HG03175 (cell line): ENCODE measurements at regions not wholly inside any gene's neighbourhood (a gene's known extent, or its start where the extent isn't known, plus 50 kb on each side); places are given as distances from the start of the nearest gene placed in this dataset.
"Not testable (repeated sequence)": the region's sequence is repeated elsewhere in the genome, so short reads cannot be mapped to it uniquely, and the experiment has no call there.

Experiments used
- ATAC-seq: cut with Tn5 transposase; IDR thresholded peaks from one replicate; pipeline ENCODE4 v1.9.1; 2021; ENCODE audit warnings: mild to moderate bottlenecking, moderate library complexity; ENCODE audit not compliant: unreplicated experiment

GRCh38 chr5:91841423-91841822, 458.3 kb upstream of the ARRDC3 start:
- no peak for ATAC-seq

DNA sequence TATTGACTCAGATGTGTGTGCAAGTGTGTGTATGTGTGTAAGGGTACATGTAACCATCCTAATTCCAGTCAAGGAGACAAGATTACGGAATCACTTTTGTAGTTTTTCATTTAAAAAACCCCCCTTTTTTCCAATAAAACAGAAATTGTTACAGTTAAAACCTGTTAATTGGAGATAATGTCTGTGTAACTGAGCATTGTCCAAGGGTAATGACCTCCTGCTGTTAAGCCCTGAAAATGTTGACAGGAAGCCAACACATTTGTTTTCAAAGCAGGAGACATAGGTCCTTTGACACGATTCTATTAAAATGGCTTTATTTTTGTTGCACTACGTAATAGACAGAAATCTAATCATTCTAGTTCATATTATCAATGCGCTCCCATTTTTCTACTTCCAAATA, 457.3 kb upstream of the ARRDC3 start:
- no peak for ATAC-seq

DNA sequence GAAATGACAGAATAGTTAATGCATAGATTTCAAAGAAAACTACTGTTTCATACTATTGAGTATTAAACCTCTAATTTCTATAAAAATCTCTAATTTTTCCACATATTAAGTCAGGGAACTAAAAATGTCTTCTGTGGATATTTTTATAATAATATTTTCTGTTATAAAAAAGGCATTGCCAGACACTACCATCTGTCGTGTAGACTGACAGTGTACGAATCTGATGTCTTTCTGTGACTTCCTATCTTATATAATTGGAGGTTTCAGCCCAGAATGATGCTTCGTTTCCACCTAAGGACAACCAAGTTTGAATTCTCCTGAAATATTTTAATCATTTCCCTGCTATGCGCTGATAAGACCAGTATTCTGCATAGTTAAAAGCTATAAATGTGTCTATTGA, 456.6 kb upstream of the ARRDC3 start:
- ATAC-seq, result no peak

DNA sequence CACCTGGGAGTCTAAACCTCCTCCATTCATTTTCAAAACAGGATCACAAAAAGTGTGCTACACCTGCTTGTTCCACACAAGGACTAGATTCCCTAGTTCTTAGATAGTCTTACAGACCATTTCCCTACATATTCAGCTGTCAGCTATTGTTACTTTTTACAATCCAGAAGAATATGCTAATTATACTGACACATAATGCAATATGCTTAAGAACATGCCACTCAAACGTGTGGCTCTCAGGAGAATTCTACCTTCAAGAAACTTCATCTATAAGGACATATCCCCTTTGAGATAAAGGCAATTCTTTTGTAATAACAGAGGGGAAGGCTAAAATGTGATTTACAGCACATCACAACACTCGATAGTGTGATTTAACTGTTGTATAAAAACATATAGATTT, 456.1 kb upstream of the ARRDC3 start:
- ATAC-seq, result no peak

DNA sequence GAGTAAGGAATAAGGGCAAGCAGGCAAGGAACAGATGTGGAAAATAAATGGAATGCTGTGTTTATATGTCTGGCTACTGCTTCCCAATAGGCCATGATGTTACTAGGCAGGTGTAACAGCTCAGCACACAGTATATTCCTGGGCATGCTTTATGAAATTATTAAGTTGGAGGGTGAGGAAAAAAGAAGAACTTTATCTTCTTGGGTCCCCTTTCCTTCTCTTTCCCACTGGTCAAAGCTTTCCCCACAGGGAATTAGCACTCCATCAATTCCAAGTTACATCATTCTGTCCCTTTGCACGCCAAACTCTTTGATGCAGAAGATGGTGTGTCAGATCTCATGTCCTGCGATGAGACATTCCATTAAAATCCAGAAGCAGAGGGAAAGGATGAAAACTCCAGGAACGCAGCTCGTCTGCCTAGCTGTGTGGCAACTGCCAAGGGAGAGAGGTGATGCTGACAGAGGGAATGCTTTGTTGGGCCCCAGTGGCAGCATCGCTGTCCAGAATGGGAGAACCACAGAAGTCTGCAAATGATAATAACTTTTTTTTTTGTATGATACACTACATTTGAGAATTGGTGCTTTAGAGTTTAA, 447.3 kb upstream of the ARRDC3 start:
- ATAC-seq, result no peak

GRCh38 chr5:91825618-91826017, 442.5 kb upstream of the ARRDC3 start:
- ATAC-seq, result no peak

- ATAC-seq, result no peak
Measured at GRCh38 chr5:91824406-91824805, 441.3 kb upstream of the ARRDC3 start.

- ATAC-seq, result no peak
Measured at GRCh38 chr5:91820874-91821273, 437.8 kb upstream of the ARRDC3 start.

DNA sequence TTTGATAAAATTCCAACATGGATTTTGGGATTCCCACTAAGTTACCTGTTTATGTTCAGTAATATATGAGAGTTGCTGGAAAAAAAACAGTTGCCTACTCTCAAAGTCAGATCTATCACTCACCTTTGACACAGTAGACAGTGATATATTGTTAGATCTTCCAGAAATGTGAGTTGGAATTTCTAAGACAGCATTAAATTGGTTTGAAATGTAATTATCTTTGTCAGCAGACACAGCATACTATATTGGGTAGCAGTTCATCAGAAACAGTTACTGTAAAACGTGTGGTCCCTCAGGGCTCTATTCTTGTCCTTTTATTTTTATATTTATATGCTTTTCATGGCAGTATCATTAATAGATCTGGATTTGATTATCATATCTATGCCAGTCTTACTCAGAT, 433.6 kb upstream of the ARRDC3 start:
- ATAC-seq, result no peak

GRCh38 chr5:91797576-91797975, 414.5 kb upstream of the ARRDC3 start:
- ATAC-seq, result no peak

DNA sequence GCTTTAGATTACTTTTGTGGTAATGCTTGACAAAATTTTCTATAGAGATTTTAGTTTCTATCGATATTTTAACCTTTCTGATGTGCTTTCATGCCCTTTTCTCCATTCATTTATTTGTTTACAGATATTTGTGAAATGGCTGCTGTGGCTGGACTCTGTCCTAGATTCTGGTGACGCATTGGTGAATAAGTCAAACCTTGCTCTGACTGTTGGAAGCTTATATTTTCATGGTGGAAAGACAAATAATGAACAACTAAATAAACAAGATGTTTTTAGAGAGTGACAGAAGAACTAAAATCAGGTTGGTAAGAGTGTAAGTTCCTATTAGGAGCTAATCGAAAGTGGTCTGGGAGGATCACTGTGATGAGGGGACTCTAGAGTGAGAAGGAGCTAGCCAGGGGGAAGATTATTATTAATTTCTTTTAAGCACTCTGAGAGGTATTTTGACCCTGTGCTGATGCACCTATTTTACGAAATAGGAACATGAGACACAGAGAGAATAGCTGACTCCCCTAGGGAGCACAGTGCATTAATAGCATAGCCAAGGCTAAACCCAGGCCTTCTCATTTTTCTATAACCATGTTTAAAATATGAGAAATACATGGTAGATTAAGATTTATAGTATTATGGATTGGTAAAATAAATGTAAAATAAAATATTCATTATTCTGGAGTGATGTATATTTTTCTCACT, 411.9 kb upstream of the ARRDC3 start:
- no peak for ATAC-seq

DNA sequence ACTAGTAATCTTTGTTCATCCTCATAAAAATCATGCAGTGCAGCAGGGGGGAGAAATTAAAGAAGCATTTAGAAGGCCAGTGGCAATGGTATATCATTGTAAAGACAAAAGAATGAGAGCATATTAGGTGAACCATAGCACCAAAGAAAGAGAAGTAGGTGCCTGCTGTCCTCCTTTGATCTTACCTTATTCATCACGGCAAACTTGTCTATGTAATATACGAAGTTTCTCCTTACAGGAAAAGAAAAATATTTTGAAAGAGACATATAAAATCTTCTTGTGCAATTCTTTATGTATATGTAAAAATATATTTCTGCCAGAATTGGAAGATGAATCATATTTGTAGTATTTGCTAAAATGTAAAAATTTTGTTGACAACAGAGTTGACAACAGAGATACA, 411.3 kb upstream of the ARRDC3 start:
- no peak for ATAC-seq

DNA sequence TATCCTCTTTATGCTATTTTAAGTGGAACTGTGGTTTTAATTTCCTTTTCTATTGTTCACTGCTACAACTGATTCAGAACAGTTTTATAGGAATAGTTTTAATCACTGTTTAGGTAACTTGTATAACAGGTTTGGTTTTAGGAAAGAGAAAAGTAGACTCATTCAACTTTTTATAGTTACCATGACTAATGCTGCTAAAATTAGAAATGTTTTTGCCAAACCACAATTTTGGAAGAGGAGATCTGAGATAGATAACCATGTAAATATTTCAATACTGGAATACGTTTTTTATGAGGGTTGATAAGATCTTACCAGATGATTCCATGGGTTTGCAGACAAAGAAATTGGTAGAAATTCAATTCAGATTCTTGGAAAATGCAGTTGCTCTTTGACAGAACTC, 404.6 kb upstream of the ARRDC3 start:
- no peak for ATAC-seq

DNA sequence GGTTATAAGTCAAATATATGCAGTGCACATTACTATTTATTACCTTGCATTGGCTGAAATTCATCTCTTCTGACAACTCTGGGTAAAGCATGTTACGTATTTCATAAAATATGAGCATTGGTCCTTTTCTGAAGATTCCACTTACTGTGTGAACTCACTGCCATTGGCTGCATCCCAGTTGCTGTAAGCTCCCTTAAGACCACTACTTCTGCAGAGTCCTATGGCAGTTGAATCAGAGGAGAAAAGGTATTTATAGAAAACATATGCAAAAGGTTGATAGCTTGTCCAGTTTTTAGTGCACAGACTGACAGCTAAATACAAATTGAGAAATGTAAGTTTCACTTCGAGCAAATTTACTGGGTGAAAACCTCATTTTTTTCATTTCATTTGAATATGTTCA, 394.6 kb upstream of the ARRDC3 start:
- no peak for ATAC-seq

GRCh38 chr5:91776249-91776648, 393.1 kb upstream of the ARRDC3 start:
- no peak for ATAC-seq

GRCh38 chr5:91770400-91770799, 387.3 kb upstream of the ARRDC3 start:
- ATAC-seq, result no peak

DNA sequence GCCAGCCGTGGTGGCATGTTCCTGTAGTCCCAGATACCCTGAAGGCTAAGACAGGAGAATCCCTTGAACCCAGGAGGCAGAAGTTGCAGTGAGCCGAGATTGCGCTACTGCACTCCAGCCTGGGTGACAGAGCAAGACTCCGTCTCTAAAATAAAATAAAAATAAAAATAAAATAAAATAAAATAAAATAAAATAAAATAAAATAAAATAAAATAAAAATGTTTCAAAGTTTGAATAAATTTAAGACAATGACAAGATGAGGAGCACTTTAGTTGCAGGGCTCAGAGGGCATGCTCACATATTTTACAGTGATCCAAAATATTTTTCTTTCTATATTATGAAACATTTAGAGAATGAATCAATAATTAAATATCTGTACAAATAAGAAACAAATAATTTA, 374.3 kb upstream of the ARRDC3 start:
- not testable (repeated sequence) for ATAC-seq

GRCh38 chr5:91754990-91755389, 371.9 kb upstream of the ARRDC3 start:
- no peak for ATAC-seq

DNA sequence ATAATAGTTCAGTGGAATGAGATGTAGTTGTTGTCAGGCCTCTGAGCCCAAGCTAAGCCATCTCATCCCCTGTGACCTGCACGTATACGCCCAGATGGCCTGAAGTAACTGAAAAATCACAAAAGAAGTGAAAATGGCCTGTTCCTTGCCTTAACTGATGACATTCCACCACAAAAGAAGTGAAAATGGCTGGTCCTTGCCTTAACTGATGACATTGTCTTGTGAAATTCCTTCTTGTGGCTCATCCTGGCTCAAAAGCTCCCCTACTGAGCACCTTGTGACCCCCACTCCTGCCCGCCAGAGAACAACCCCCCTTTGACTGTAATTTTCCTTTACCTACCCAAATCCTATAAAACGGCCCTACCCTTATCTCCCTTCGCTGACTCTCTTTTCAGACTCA, 361.4 kb upstream of the ARRDC3 start:
- ATAC-seq, result not testable (repeated sequence)

GRCh38 chr5:91742550-91742949, 359.4 kb upstream of the ARRDC3 start:
- no peak for ATAC-seq

DNA sequence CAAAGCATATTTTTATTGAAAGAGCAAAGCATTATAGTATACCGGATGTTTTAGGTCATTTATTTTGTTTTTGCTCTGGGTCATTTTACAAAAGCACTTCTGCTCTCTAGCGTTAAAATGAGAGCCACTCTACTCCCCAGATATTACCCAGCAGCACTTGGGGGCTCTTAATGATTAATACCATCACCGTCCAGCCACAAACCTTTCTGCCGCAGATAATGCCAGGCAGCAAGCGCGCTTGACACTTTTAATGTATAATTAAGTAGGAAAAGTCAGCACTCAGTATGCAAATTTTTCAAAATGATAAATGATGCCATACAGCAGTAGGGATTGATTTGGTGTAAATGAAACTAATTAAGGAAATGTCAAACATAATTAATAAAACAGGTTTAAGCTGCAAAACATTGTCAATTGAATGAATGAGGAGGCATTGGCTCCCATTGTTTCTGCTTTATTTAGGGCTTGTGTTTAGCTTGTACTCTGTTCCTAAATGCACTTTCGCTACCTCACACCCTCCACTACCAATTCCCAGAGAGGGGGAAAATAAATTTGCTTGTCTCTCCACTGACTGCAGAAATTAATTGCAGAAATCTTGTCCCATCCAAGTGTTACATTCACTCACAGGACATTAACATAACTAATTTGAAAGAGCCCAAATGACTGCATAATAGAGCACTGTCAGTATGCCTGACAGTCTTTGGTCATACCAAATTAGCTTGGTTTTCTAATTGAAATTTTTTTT, 358.8 kb upstream of the ARRDC3 start:
- no peak for ATAC-seq

GRCh38 chr5:91730026-91730425, 346.9 kb upstream of the ARRDC3 start:
- ATAC-seq, result no peak
